ENCODE measurements at regions not wholly inside any gene's neighbourhood (a gene's known extent, or its start where the extent isn't known, plus 50 kb on each side); places are given as distances from the start of the nearest gene placed in this dataset.

- no peak for TF ChIP-seq CTCF (IDR thresholded peaks at IDR 0.05)
- Histone ChIP-seq H3K36me3 (ENCODE audit: low read depth) (no peaks in the 10 kb centered on the region), H3K9me3 (no peaks in the 10 kb centered on the region), H3K4me1 (ENCODE audit: low read depth) (peaks cover 14% of the 10 kb centered on the region), H3K4me3 (no peak overlapping the region)
- intact Hi-C loops (cut with DNase I, micrococcal nuclease), result no loop called here
- DNase-seq (no peak), ATAC-seq (no peak)
Observed at GRCh38 chr2:8487461-8487932, 194.4 kb upstream of the ID2 start.

GRCh38 chr2:8488001-8488738 lies 193.7 kb upstream of the ID2 start:
- no peak overlapping the region for H3K4me3 ChIP-seq
- intact Hi-C loops (cut with DNase I, micrococcal nuclease), result no loop called here
- H3K9me3 ChIP-seq, result no peaks in the 10 kb centered on the region
- TF ChIP-seq CTCF (IDR thresholded peaks at IDR 0.05), result no peak
- no peaks in the 10 kb centered on the region for H3K36me3 ChIP-seq (ENCODE audit: low read depth)
- DNase-seq (no peak), ATAC-seq (peak; percentile 43)
- peaks cover 20% of the 10 kb centered on the region for H3K4me1 ChIP-seq (ENCODE audit: low read depth)

DNA sequence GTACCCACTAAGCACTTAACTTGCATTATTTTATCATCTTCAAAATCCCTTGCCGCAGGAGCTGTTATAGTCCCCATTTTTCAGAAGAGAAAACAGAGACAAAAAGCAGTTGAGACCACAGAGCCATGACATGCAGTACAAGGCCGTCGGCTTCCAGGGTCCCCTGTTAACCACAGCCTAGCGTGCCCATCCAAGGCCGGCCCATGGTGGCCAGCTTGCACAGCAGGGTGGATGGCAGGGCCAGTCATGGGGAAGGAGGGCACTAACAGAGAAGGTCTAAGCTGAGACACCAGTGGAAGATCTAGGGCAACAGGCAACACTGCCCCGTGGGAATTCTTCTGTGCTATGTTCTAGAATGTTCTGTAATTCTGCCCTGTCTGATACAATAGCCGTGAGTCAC lies 192.6 kb upstream of the ID2 start:
- TF ChIP-seq CTCF (IDR thresholded peaks at IDR 0.05), result no peak
- intact Hi-C loops (cut with DNase I, micrococcal nuclease), result no loop called here
- Histone ChIP-seq H3K36me3 (ENCODE audit: low read depth) (no peaks in the 10 kb centered on the region), H3K4me1 (ENCODE audit: low read depth) (peaks cover 30% of the 10 kb centered on the region), H3K4me3 (no peak overlapping the region), H3K9me3 (no peaks in the 10 kb centered on the region)
- DNase-seq (no peak), ATAC-seq (no peak)

- H3K4me1 ChIP-seq (ENCODE audit: low read depth), result peaks cover 35% of the 10 kb centered on the region
- no peak for DNase-seq
- no peaks in the 10 kb centered on the region for H3K9me3 ChIP-seq
- no peak for ATAC-seq
- intact Hi-C loops (cut with DNase I, micrococcal nuclease), result no loop called here
- H3K4me3 ChIP-seq, result no peak overlapping the region
- H3K36me3 ChIP-seq (ENCODE audit: low read depth), result no peaks in the 10 kb centered on the region
- no peak for TF ChIP-seq CTCF (IDR thresholded peaks at IDR 0.05)
Observed at GRCh38 chr2:8489751-8490150, 192.1 kb upstream of the ID2 start.

DNA sequence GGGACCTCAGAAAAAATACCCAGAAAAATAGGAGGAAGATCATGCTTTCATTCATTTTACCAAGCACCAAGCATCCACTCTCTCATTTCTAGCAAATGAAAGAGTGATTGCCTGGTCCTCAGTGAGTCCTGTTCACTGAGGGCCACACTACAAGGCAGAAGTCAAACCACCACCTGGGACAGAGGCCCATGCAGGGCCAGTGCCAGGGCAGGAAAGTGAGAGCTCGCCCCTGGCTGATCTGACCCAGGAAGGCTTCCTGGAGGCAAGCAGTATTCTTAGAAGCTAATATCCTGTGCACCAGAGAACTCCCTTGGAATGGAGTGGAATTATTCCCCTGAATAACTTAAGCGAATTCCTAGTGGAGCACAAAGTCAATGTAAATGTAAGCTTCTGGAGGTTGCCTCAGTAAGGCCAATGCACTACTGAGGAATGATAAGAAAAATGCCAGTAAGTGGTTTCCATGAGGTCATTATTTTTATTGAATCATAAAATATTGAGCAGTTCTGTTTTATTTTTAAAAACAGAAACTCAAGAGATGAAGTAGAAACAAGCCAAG lies 191.6 kb upstream of the ID2 start:
- intact Hi-C loops (cut with DNase I, micrococcal nuclease), result no loop called here
- no peak overlapping the region for H3K4me3 ChIP-seq
- H3K9me3 ChIP-seq, result no peaks in the 10 kb centered on the region
- H3K4me1 ChIP-seq (ENCODE audit: low read depth), result peaks cover 40% of the 10 kb centered on the region
- no peaks in the 10 kb centered on the region for H3K36me3 ChIP-seq (ENCODE audit: low read depth)
- TF ChIP-seq CTCF (IDR thresholded peaks at IDR 0.05), result no peak
- ATAC-seq, result no peak
- no peak for DNase-seq

All from mucosa of descending colon (tissue), 3 donors.